ENCODE measurements at regions not wholly inside any gene's neighbourhood (a gene's known extent, or its start where the extent isn't known, plus 50 kb on each side); places are given as distances from the start of the nearest gene placed in this dataset.

- H3K27ac ChIP-seq (ENCODE audit: insufficient read length, low read depth, low read length) = no peak overlapping the region
- no peak overlapping the region for H2AFZ ChIP-seq (ENCODE audit: low read length)
- H3K79me1 ChIP-seq (ENCODE audit: insufficient read depth, low read depth, low read length, poor library complexity, severe bottlenecking) = no peaks in the 10 kb centered on the region
- peaks cover 6% of the 10 kb centered on the region for H3K9me3 ChIP-seq (ENCODE audit: control insufficient read depth, low read depth, low read length)
- H3K23me2 ChIP-seq (ENCODE audit: insufficient read length, low read depth, low read length, poor library complexity, severe bottlenecking) = no peaks in the 10 kb centered on the region
- no peak for TF ChIP-seq CTCF (conservative IDR thresholded peaks at IDR 0.05)
- no peak overlapping the region for H3K56ac ChIP-seq (ENCODE audit: insufficient read length, low read depth, low read length)
- H3K79me2 ChIP-seq (ENCODE audit: insufficient read depth, low read length) = no peaks in the 10 kb centered on the region
- H3K4ac ChIP-seq (ENCODE audit: low read depth, low read length) = no peak overlapping the region
- no peaks in the 10 kb centered on the region for H4K20me1 ChIP-seq (ENCODE audit: control insufficient read depth, insufficient read depth, insufficient read length)
- H4K5ac ChIP-seq (ENCODE audit: insufficient read length, low read depth, low read length) = no peak overlapping the region
- no peak overlapping the region for H3K23ac ChIP-seq (ENCODE audit: insufficient read length, low read depth, low read length)
- WGBS (ENCODE audit: extremely low coverage, insufficient read length, low lambda C conversion rate) = no CpG with 5 or more reads among the region's 2 CpGs
- H3K4me1 ChIP-seq (ENCODE audit: insufficient read depth, low read length) = no peaks in the 10 kb centered on the region; the same call in 1 of the 2 replicates
- no peak overlapping the region for H3K4me2 ChIP-seq (ENCODE audit: insufficient read depth, insufficient read length, low read length)
- H2BK12ac ChIP-seq (ENCODE audit: insufficient read length, low read depth, low read length) = no peak overlapping the region
- no peak overlapping the region for H3K14ac ChIP-seq (ENCODE audit: insufficient read depth, low read length)
- no peak overlapping the region for H2BK20ac ChIP-seq (ENCODE audit: low read depth, low read length, poor library complexity, severe bottlenecking)
- no peak overlapping the region for H2BK120ac ChIP-seq (ENCODE audit: low read depth, low read length, poor library complexity, severe bottlenecking)
- H4K91ac ChIP-seq (ENCODE audit: insufficient read length, low read depth, low read length) = no peak overlapping the region
- no peak overlapping the region for H2BK15ac ChIP-seq (ENCODE audit: low read depth, low read length)
- Mint-ChIP-seq H3K9me3 (peaks cover 12 to 20% of the 10 kb centered on the region in 2 experiments), H3K27me3 (ENCODE audit: low read depth) (no peaks in the 10 kb centered on the region), H3K27ac (no peak overlapping the region), H3K4me3 (no peak overlapping the region), H3K4me1 (peaks cover 15 to 55% of the 10 kb centered on the region in 2 experiments), H3K36me3 (ENCODE audit: insufficient read depth in 1 of 3, low read depth in 3 of 3) (peaks cover 10 to 18% (median 15%) of the 10 kb centered on the region in 3 experiments)
- no peak for DNase-seq
- no peaks in the 10 kb centered on the region for H3K27me3 ChIP-seq (ENCODE audit: insufficient read depth, low read length)
- H3K18ac ChIP-seq (ENCODE audit: insufficient read length, low read depth, low read length) = no peak overlapping the region
- no peak overlapping the region for H2BK5ac ChIP-seq (ENCODE audit: insufficient read length, low read length)
- H3K9ac ChIP-seq (ENCODE audit: extremely low read depth, insufficient read length, low read length) = no peak overlapping the region
- no peak overlapping the region for H4K8ac ChIP-seq (replicated peaks; ENCODE audit: insufficient read length, low read depth, low read length)
- no peak overlapping the region for H2AK5ac ChIP-seq (ENCODE audit: insufficient read length, low read length)
- H3T11ph ChIP-seq (ENCODE audit: low read length) = no peak overlapping the region
Measured at GRCh38 chr6:14305624-14306023, 188.1 kb downstream of the CD83 start.
